Naive thymus-derived CD4-positive, alpha-beta T cell (primary cell): ENCODE measurements at regions not wholly inside any gene's neighbourhood (a gene's known extent, or its start where the extent isn't known, plus 50 kb on each side); places are given as distances from the start of the nearest gene placed in this dataset.

ENCODE experiments used
- ATAC-seq: fragments of 150-1000 bp; cut with Tn5 transposase; 2 replicates; pipeline ENCODE4 v1.10.0; 2021; ENCODE audit warnings: mild to moderate bottlenecking, moderate library complexity
- CTCF ChIA-PET: fragments of 350-600 bp; sonication (Branson Sonifier 250); formaldehyde crosslinking; loops from one replicate; lab custom pipeline; 2021; ENCODE audit warnings: antibody characterized with exemption; lab: Charles Lee
- POLR2A ChIA-PET: fragments of 350-600 bp; sonication (Branson Sonifier 250); formaldehyde crosslinking; loops from one replicate; lab custom pipeline; 2021; ENCODE audit warnings: antibody characterized with exemption, inconsistent platforms; lab: Charles Lee
- DNase-seq, 9 donors: peaks; one replicate each; pipeline versions ENCODE4 v3.0.0 to v3.0.0-alpha.2; 2020 to 2022; ENCODE audit warnings: mixed read lengths in 1 of 9
- H3K27ac ChIP-seq: one replicate; pipeline ENCODE4 v1.7.0; 2013; ENCODE audit warnings: mild to moderate bottlenecking, low read depth, low read length, moderate library complexity
- H3K27me3 ChIP-seq, 2 donors: one replicate each; pipeline ENCODE4 v1.7.0; 2013; ENCODE audit warnings: low read length in 2 of 2, mild to moderate bottlenecking in 2 of 2, moderate library complexity in 2 of 2; ENCODE audit not compliant: control insufficient read depth in 2 of 2, insufficient read depth in 2 of 2
- H3K36me3 ChIP-seq, 3 experiments: 1 replicate in 2 of 3; 2 replicates in 1 of 3; pipeline ENCODE4 v1.7.0; 2013; ENCODE audit warnings: low read length in 3 of 3, mild to moderate bottlenecking in 3 of 3, moderate library complexity in 1 of 3; ENCODE audit not compliant: insufficient read depth in 3 of 3, control insufficient read depth in 2 of 3
- H3K4me1 ChIP-seq, 2 donors: one replicate each; pipeline ENCODE4 v1.7.0; 2013; ENCODE audit warnings: low read length in 2 of 2, mild to moderate bottlenecking in 2 of 2, moderate library complexity in 1 of 2; ENCODE audit not compliant: control insufficient read depth in 2 of 2, insufficient read depth in 2 of 2
- H3K4me3 ChIP-seq: 2 replicates; pipeline ENCODE4 v1.7.0; 2013; ENCODE audit warnings: mild to moderate bottlenecking, low read length
- H3K9me3 ChIP-seq, 3 experiments: 1 replicate in 2 of 3; 2 replicates in 1 of 3; pipeline ENCODE4 v1.7.0; 2013; ENCODE audit warnings: low read length in 3 of 3; ENCODE audit not compliant: control insufficient read depth in 2 of 3
- H3K27ac Mint-ChIP-seq, 9 donors: one replicate each; pipeline ENCODE4 v1.8.0; 2020 to 2022; ENCODE audit warnings: mixed read lengths in 9 of 9, mild to moderate bottlenecking in 8 of 9, moderate library complexity in 5 of 9, inconsistent platforms in 2 of 9
- H3K27me3 Mint-ChIP-seq, 5 donors: one replicate each; pipeline ENCODE4 v1.8.0; 2021 to 2022; ENCODE audit warnings: mixed read lengths in 5 of 5, mild to moderate bottlenecking in 1 of 5
- H3K36me3 Mint-ChIP-seq, 5 donors: one replicate each; pipeline ENCODE4 v1.8.0; 2020 to 2022; ENCODE audit warnings: mixed read lengths in 5 of 5, mild to moderate bottlenecking in 3 of 5, inconsistent platforms in 1 of 5
- H3K4me1 Mint-ChIP-seq, 7 donors: one replicate each; pipeline ENCODE4 v1.8.0; 2020 to 2022; ENCODE audit warnings: mixed read lengths in 7 of 7, mild to moderate bottlenecking in 3 of 7, inconsistent platforms in 1 of 7
- H3K4me3 Mint-ChIP-seq, 10 donors: one replicate each; pipeline ENCODE4 v1.8.0; 2020 to 2022; ENCODE audit warnings: mild to moderate bottlenecking in 10 of 10, mixed read lengths in 10 of 10, moderate library complexity in 6 of 10, inconsistent platforms in 2 of 10
- H3K9me3 Mint-ChIP-seq, 11 donors: one replicate each; pipeline ENCODE4 v1.8.0; 2020 to 2022; ENCODE audit warnings: mixed read lengths in 11 of 11, mild to moderate bottlenecking in 4 of 11, inconsistent platforms in 1 of 11, moderate library complexity in 1 of 11
- intact Hi-C, 2 donors: fragments of 100-400 bp; cut with micrococcal nuclease; formaldehyde crosslinking; loops; one replicate each; pipeline ENCODE4 v1.15.1; 2023

- peaks cover 0 to 4% (median 0%) of the 10 kb centered on the region in 5 donors for H3K27me3 Mint-ChIP-seq
- no peaks in the 10 kb centered on the region for H3K36me3 Mint-ChIP-seq
- Histone ChIP-seq H3K4me3 (no peak overlapping the region), H3K9me3 (no peaks in the 10 kb centered on the region), H3K27me3 (no peaks in the 10 kb centered on the region), H3K36me3 (no peaks in the 10 kb centered on the region), H3K27ac (no peak overlapping the region), H3K4me1 (no peaks in the 10 kb centered on the region)
- no peak overlapping the region for H3K4me3 Mint-ChIP-seq
- H3K9me3 Mint-ChIP-seq = peaks cover 0 to 3% (median 0%) of the 10 kb centered on the region in 11 donors
- H3K27ac Mint-ChIP-seq = no peak overlapping the region
- ATAC-seq = no peak
- ChIA-PET POLR2A (no interaction called here), CTCF (no interaction called here)
- intact Hi-C loops = no loop called here
- no peak for DNase-seq
- H3K4me1 Mint-ChIP-seq = no peaks in the 10 kb centered on the region
Observed at GRCh38 chr4:27343411-27343810, 482.8 kb downstream of the STIM2 start.

DNA sequence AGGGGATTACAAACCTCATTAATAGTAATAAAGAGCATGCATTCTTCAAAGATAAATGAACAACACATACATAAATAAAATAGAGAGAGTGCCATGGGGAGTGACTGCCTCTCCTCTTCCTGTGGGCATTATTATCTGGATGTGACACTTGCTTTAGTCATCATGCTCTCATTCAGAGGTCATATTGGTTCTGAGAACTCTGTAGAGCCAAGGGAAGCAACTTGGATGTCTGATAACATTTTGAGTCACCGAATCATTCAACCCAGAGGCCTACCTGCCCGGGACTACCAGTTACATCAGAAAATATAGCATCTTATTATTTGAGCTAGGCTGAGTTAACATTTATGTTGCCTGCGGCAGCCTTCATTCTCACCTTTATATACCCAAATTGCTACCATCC lies 489.5 kb downstream of the STIM2 start:
- intact Hi-C loops = no loop called here
- H3K27ac ChIP-seq = no peak overlapping the region
- Mint-ChIP-seq H3K27ac (no peak overlapping the region), H3K36me3 (no peaks in the 10 kb centered on the region), H3K27me3 (no peaks in the 10 kb centered on the region), H3K4me3 (no peak overlapping the region), H3K4me1 (no peaks in the 10 kb centered on the region), H3K9me3 (peaks cover 0 to 9% (median 4%) of the 10 kb centered on the region in 11 donors)
- H3K9me3 ChIP-seq = no peaks in the 10 kb centered on the region
- DNase-seq (no peak), ATAC-seq (no peak)
- H3K36me3 ChIP-seq = no peaks in the 10 kb centered on the region
- no peaks in the 10 kb centered on the region for H3K4me1 ChIP-seq
- POLR2A ChIA-PET = no interaction called here
- no peaks in the 10 kb centered on the region for H3K27me3 ChIP-seq
- CTCF ChIA-PET = no interaction called here
- no peak overlapping the region for H3K4me3 ChIP-seq

- Histone ChIP-seq H3K27ac (no peak overlapping the region), H3K27me3 (no peaks in the 10 kb centered on the region), H3K4me1 (no peaks in the 10 kb centered on the region), H3K4me3 (no peak overlapping the region), H3K9me3 (no peaks in the 10 kb centered on the region), H3K36me3 (no peaks in the 10 kb centered on the region)
- no peak overlapping the region for H3K27ac Mint-ChIP-seq
- DNase-seq (no peak), ATAC-seq (no peak)
- H3K36me3 Mint-ChIP-seq = no peaks in the 10 kb centered on the region
- peaks cover 0 to 11% (median 5%) of the 10 kb centered on the region in 11 donors for H3K9me3 Mint-ChIP-seq
- H3K27me3 Mint-ChIP-seq = no peaks in the 10 kb centered on the region
- H3K4me3 Mint-ChIP-seq = no peak overlapping the region
- POLR2A ChIA-PET = no interaction called here
- CTCF ChIA-PET = no interaction called here
- no peaks in the 10 kb centered on the region for H3K4me1 Mint-ChIP-seq
- intact Hi-C loops = no loop called here
Observed at GRCh38 chr4:27357283-27357682, 496.6 kb downstream of the STIM2 start.

- ATAC-seq (no peak), DNase-seq (no peak)
- Histone ChIP-seq H3K27me3 (no peaks in the 10 kb centered on the region), H3K27ac (no peak overlapping the region), H3K36me3 (no peaks in the 10 kb centered on the region), H3K4me1 (no peaks in the 10 kb centered on the region), H3K4me3 (no peak overlapping the region), H3K9me3 (no peaks in the 10 kb centered on the region)
- intact Hi-C loops = no loop called here
- no peak overlapping the region for H3K27ac Mint-ChIP-seq
- H3K4me1 Mint-ChIP-seq = no peaks in the 10 kb centered on the region
- peaks cover 0 to 11% (median 5%) of the 10 kb centered on the region in 11 donors for H3K9me3 Mint-ChIP-seq
- POLR2A ChIA-PET = no interaction called here
- no peaks in the 10 kb centered on the region for H3K36me3 Mint-ChIP-seq
- H3K4me3 Mint-ChIP-seq = no peak overlapping the region
- CTCF ChIA-PET = no interaction called here
- H3K27me3 Mint-ChIP-seq = no peaks in the 10 kb centered on the region
Observed at GRCh38 chr4:27358269-27358668, 497.6 kb downstream of the STIM2 start.

GRCh38 chr4:27360131-27360530 lies 499.5 kb downstream of the STIM2 start:
- DNase-seq (no peak), ATAC-seq (no peak)
- intact Hi-C loops = no loop called here
- no peak overlapping the region for H3K4me3 ChIP-seq
- H3K9me3 ChIP-seq = no peaks in the 10 kb centered on the region
- H3K36me3 ChIP-seq = no peaks in the 10 kb centered on the region
- Mint-ChIP-seq H3K9me3 (peaks cover 0 to 14% (median 3%) of the 10 kb centered on the region in 11 donors), H3K27ac (no peak overlapping the region), H3K36me3 (no peaks in the 10 kb centered on the region), H3K4me3 (no peak overlapping the region), H3K4me1 (no peaks in the 10 kb centered on the region), H3K27me3 (peaks cover 0 to 6% (median 0%) of the 10 kb centered on the region in 5 donors)
- ChIA-PET CTCF (no interaction called here), POLR2A (no interaction called here)
- H3K4me1 ChIP-seq = no peaks in the 10 kb centered on the region
- no peaks in the 10 kb centered on the region for H3K27me3 ChIP-seq
- H3K27ac ChIP-seq = no peak overlapping the region

DNA sequence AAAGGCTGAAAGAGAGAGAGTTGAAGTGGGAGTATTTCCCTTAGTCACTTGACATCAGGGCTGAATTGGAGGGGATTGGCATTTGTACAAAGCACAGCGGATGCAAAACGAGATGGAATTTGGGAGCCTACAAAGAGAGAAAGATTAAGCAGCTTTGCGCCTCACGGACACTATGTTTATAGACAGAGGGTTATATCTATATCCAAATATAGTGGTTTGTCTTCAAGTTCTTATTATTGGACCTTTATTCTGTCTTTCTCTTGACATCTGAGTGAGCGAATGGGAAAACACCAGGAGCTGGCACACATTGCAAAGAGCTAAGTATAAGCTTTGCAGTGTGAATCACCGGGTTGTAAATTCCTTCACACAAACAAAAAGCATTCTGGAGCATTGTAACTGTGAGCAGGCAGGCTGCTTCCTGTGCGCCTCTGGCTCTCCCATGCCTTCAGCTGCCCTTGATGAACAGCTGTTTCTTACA lies 500.2 kb downstream of the STIM2 start:
- peaks cover 0 to 6% (median 0%) of the 10 kb centered on the region in 5 donors for H3K27me3 Mint-ChIP-seq
- H3K36me3 Mint-ChIP-seq = no peaks in the 10 kb centered on the region
- no peak overlapping the region for H3K27ac Mint-ChIP-seq
- no peaks in the 10 kb centered on the region for H3K4me1 Mint-ChIP-seq
- Histone ChIP-seq H3K27me3 (no peaks in the 10 kb centered on the region), H3K27ac (no peak overlapping the region), H3K36me3 (no peaks in the 10 kb centered on the region), H3K9me3 (no peaks in the 10 kb centered on the region), H3K4me1 (no peaks in the 10 kb centered on the region), H3K4me3 (no peak overlapping the region)
- ATAC-seq = no peak
- H3K9me3 Mint-ChIP-seq = peaks cover 0 to 14% (median 2%) of the 10 kb centered on the region in 11 donors
- no peak overlapping the region for H3K4me3 Mint-ChIP-seq
- no peak for DNase-seq
- CTCF ChIA-PET = no interaction called here
- intact Hi-C loops = no loop called here
- POLR2A ChIA-PET = no interaction called here

GRCh38 chr4:27364509-27364908 lies 503.9 kb downstream of the STIM2 start:
- POLR2A ChIA-PET = no interaction called here
- H3K4me3 Mint-ChIP-seq = no peak overlapping the region
- no peaks in the 10 kb centered on the region for H3K4me1 Mint-ChIP-seq
- peaks cover 0 to 6% (median 0%) of the 10 kb centered on the region in 5 donors for H3K27me3 Mint-ChIP-seq
- Histone ChIP-seq H3K27ac (no peak overlapping the region), H3K4me1 (no peaks in the 10 kb centered on the region), H3K27me3 (no peaks in the 10 kb centered on the region), H3K4me3 (no peak overlapping the region), H3K36me3 (no peaks in the 10 kb centered on the region), H3K9me3 (no peaks in the 10 kb centered on the region)
- no peak for DNase-seq
- intact Hi-C loops = no loop called here
- CTCF ChIA-PET = no interaction called here
- peaks cover 0 to 12% (median 0%) of the 10 kb centered on the region in 11 donors for H3K9me3 Mint-ChIP-seq
- no peak for ATAC-seq
- H3K36me3 Mint-ChIP-seq = no peaks in the 10 kb centered on the region
- H3K27ac Mint-ChIP-seq = no peak overlapping the region
